ENCODE measurements at regions not wholly inside any gene's neighbourhood (a gene's known extent, or its start where the extent isn't known, plus 50 kb on each side); places are given as distances from the start of the nearest gene placed in this dataset.

- H3K4me2 ChIP-seq (ENCODE audit: unreplicated experiment): no peak overlapping the region
- H3F3A ChIP-seq (ENCODE audit: insufficient read depth): no peaks in the 10 kb centered on the region
- H3K9me2 ChIP-seq (ENCODE audit: insufficient read depth): no peaks in the 10 kb centered on the region
- no peaks in the 10 kb centered on the region for H3K4me1 ChIP-seq (ENCODE audit: insufficient read depth)
- whole genome bisulfite sequencing, 2 experiments (ENCODE audit: low coverage in 1 of 2, low lambda C conversion rate in 2 of 2, missing lambda C conversion rate in 2 of 2): 29 to 42% methylated on average over 2 of the region's 2 CpGs
- no peaks in the 10 kb centered on the region for H3K9me3 ChIP-seq (ENCODE audit: low read depth)
- H3K79me2 ChIP-seq (ENCODE audit: insufficient read depth): no peaks in the 10 kb centered on the region
- TF ChIP-seq EZH2 (IDR thresholded peaks at IDR 0.05; ENCODE audit: insufficient read depth, poor library complexity, severe bottlenecking): no peak
- no peak for TF ChIP-seq EZH2phosphoT487 (IDR thresholded peaks at IDR 0.05; ENCODE audit: insufficient read depth, low read depth)
- no peaks in the 10 kb centered on the region for H4K20me1 ChIP-seq (ENCODE audit: insufficient read depth)
- H3K27me3 ChIP-seq (replicated peaks; ENCODE audit: insufficient read depth): no peaks in the 10 kb centered on the region
- H2AFZ ChIP-seq: no peak overlapping the region
- no peak overlapping the region for H3K27ac ChIP-seq
- DNase-seq: no peak
- in situ Hi-C loops (cut with MboI): no loop called here
- no peak overlapping the region for H3K9ac ChIP-seq
- H3K4me3 ChIP-seq: no peak overlapping the region
- H3K36me3 ChIP-seq (ENCODE audit: low read depth): no peaks in the 10 kb centered on the region
Measured at GRCh38 chr2:5352286-5352685, 339.9 kb upstream of the SOX11 start.

- Histone ChIP-seq H4K20me1 (ENCODE audit: insufficient read depth) (no peaks in the 10 kb centered on the region), H3K27me3 (replicated peaks; ENCODE audit: insufficient read depth) (no peaks in the 10 kb centered on the region), H3K9ac (no peak overlapping the region), H3K4me3 (no peak overlapping the region), H3K36me3 (ENCODE audit: low read depth) (no peaks in the 10 kb centered on the region), H3F3A (ENCODE audit: insufficient read depth) (no peaks in the 10 kb centered on the region), H3K9me2 (ENCODE audit: insufficient read depth) (no peaks in the 10 kb centered on the region), H3K79me2 (ENCODE audit: insufficient read depth) (no peaks in the 10 kb centered on the region), H3K27ac (no peak overlapping the region), H3K4me1 (ENCODE audit: insufficient read depth) (no peaks in the 10 kb centered on the region), H2AFZ (no peak overlapping the region), H3K4me2 (ENCODE audit: unreplicated experiment) (no peak overlapping the region), H3K9me3 (ENCODE audit: low read depth) (no peaks in the 10 kb centered on the region)
- in situ Hi-C loops (cut with MboI): no loop called here
- TF ChIP-seq EZH2phosphoT487 (IDR thresholded peaks at IDR 0.05; ENCODE audit: insufficient read depth, low read depth): no peak
- no peak for TF ChIP-seq EZH2 (IDR thresholded peaks at IDR 0.05; ENCODE audit: insufficient read depth, poor library complexity, severe bottlenecking)
- no peak for DNase-seq
- 4 to 6% methylated on average over 1 of the region's 1 CpG for WGBS, 2 experiments (ENCODE audit: low coverage in 1 of 2, low lambda C conversion rate in 2 of 2, missing lambda C conversion rate in 2 of 2)
Measured at GRCh38 chr2:5353565-5353964, 338.6 kb upstream of the SOX11 start.

- Histone ChIP-seq H3K9ac (no peak overlapping the region), H3K9me2 (ENCODE audit: insufficient read depth) (no peaks in the 10 kb centered on the region), H3K4me3 (no peak overlapping the region), H2AFZ (no peak overlapping the region), H4K20me1 (ENCODE audit: insufficient read depth) (no peaks in the 10 kb centered on the region), H3K79me2 (ENCODE audit: insufficient read depth) (no peaks in the 10 kb centered on the region), H3K9me3 (ENCODE audit: low read depth) (no peaks in the 10 kb centered on the region), H3K27ac (no peak overlapping the region), H3K4me2 (ENCODE audit: unreplicated experiment) (no peak overlapping the region), H3K27me3 (replicated peaks; ENCODE audit: insufficient read depth) (no peaks in the 10 kb centered on the region), H3F3A (ENCODE audit: insufficient read depth) (no peaks in the 10 kb centered on the region), H3K4me1 (ENCODE audit: insufficient read depth) (no peaks in the 10 kb centered on the region), H3K36me3 (ENCODE audit: low read depth) (no peaks in the 10 kb centered on the region)
- in situ Hi-C loops (cut with MboI): no loop called here
- WGBS, 2 experiments (ENCODE audit: low coverage in 1 of 2, low lambda C conversion rate in 2 of 2, missing lambda C conversion rate in 2 of 2): 13 to 15% methylated on average over 6 of the region's 6 CpGs
- no peak for DNase-seq
- TF ChIP-seq EZH2 (IDR thresholded peaks at IDR 0.05; ENCODE audit: insufficient read depth, poor library complexity, severe bottlenecking) (no peak), EZH2phosphoT487 (IDR thresholded peaks at IDR 0.05; ENCODE audit: insufficient read depth, low read depth) (no peak)
Measured at GRCh38 chr2:5359397-5359796, 332.8 kb upstream of the SOX11 start.

GRCh38 chr2:5360081-5360480 is 332.1 kb upstream of the SOX11 start:
- H3K9me3 ChIP-seq (ENCODE audit: low read depth): no peaks in the 10 kb centered on the region
- no peaks in the 10 kb centered on the region for H3K9me2 ChIP-seq (ENCODE audit: insufficient read depth)
- H3K27ac ChIP-seq: no peak overlapping the region
- TF ChIP-seq EZH2phosphoT487 (IDR thresholded peaks at IDR 0.05; ENCODE audit: insufficient read depth, low read depth) (no peak), EZH2 (IDR thresholded peaks at IDR 0.05; ENCODE audit: insufficient read depth, poor library complexity, severe bottlenecking) (no peak)
- H3K9ac ChIP-seq: no peak overlapping the region
- WGBS, 2 experiments (ENCODE audit: low coverage in 1 of 2, low lambda C conversion rate in 2 of 2, missing lambda C conversion rate in 2 of 2): 46 to 52% methylated on average over 9 of the region's 9 CpGs
- H3F3A ChIP-seq (ENCODE audit: insufficient read depth): no peaks in the 10 kb centered on the region
- H3K4me1 ChIP-seq (ENCODE audit: insufficient read depth): no peaks in the 10 kb centered on the region
- no peak for DNase-seq
- H3K4me2 ChIP-seq (ENCODE audit: unreplicated experiment): no peak overlapping the region
- H3K79me2 ChIP-seq (ENCODE audit: insufficient read depth): no peaks in the 10 kb centered on the region
- no peaks in the 10 kb centered on the region for H3K27me3 ChIP-seq (replicated peaks; ENCODE audit: insufficient read depth)
- H4K20me1 ChIP-seq (ENCODE audit: insufficient read depth): no peaks in the 10 kb centered on the region
- in situ Hi-C loops (cut with MboI): no loop called here
- no peak overlapping the region for H3K4me3 ChIP-seq
- H3K36me3 ChIP-seq (ENCODE audit: low read depth): no peaks in the 10 kb centered on the region
- H2AFZ ChIP-seq: no peak overlapping the region

- 46 to 54% methylated on average over 4 of the region's 4 CpGs for WGBS, 2 experiments (ENCODE audit: low coverage in 1 of 2, low lambda C conversion rate in 2 of 2, missing lambda C conversion rate in 2 of 2)
- in situ Hi-C loops (cut with MboI): no loop called here
Measured at GRCh38 chr2:5364361-5364760, 327.8 kb upstream of the SOX11 start.

More at GRCh38 chr2:5364361-5364760, 327.8 kb upstream of the SOX11 start:
- Histone ChIP-seq H3K27ac (no peak overlapping the region), H3K9me3 (ENCODE audit: low read depth) (no peaks in the 10 kb centered on the region), H3K4me2 (ENCODE audit: unreplicated experiment) (no peak overlapping the region), H3K9me2 (ENCODE audit: insufficient read depth) (no peaks in the 10 kb centered on the region), H3K79me2 (ENCODE audit: insufficient read depth) (no peaks in the 10 kb centered on the region), H3K9ac (no peak overlapping the region), H3K4me3 (no peak overlapping the region), H3K36me3 (ENCODE audit: low read depth) (no peaks in the 10 kb centered on the region), H3F3A (ENCODE audit: insufficient read depth) (no peaks in the 10 kb centered on the region), H4K20me1 (ENCODE audit: insufficient read depth) (no peaks in the 10 kb centered on the region), H3K4me1 (ENCODE audit: insufficient read depth) (no peaks in the 10 kb centered on the region), H3K27me3 (replicated peaks; ENCODE audit: insufficient read depth) (no peaks in the 10 kb centered on the region), H2AFZ (no peak overlapping the region)
- TF ChIP-seq EZH2 (IDR thresholded peaks at IDR 0.05; ENCODE audit: insufficient read depth, poor library complexity, severe bottlenecking): no peak
- no peak for TF ChIP-seq EZH2phosphoT487 (IDR thresholded peaks at IDR 0.05; ENCODE audit: insufficient read depth, low read depth)
- DNase-seq: no peak

Data from GM23248 (cell line).